Neural cell (in vitro differentiated cells): ENCODE measurements at regions not wholly inside any gene's neighbourhood (a gene's known extent, or its start where the extent isn't known, plus 50 kb on each side); places are given as distances from the start of the nearest gene placed in this dataset.

ENCODE experiments used
- H2AFZ ChIP-seq: fragments of 200-600, 300-800 bp; sonication (generic), shearing (Covaris generic); 2 replicates; pipeline ENCODE4 v1.6.0; 2014; ENCODE audit warnings: low read depth, mild to moderate bottlenecking, antibody characterized with exemption, low read length, moderate library complexity
- H3F3A ChIP-seq: fragments of 200-600 bp; shearing (Covaris generic); 2 replicates; pipeline ENCODE4 v1.6.1; 2016; ENCODE audit warnings: mild to moderate bottlenecking, moderate library complexity, mixed read lengths, antibody characterized with exemption, low read length; ENCODE audit not compliant: insufficient read depth, poor library complexity, severe bottlenecking
- H3K27ac ChIP-seq: fragments of 200-600, 300-800 bp; sonication (generic), shearing (Covaris generic); 2 replicates; pipeline ENCODE4 v1.5.1; 2014; ENCODE audit warnings: mild to moderate bottlenecking, low read length, moderate library complexity
- H3K27me3 ChIP-seq: fragments of 300-800, 200-600 bp; sonication (generic), shearing (Covaris generic); 2 replicates; pipeline ENCODE4 v1.6.0; 2014; ENCODE audit warnings: mild to moderate bottlenecking, low read depth, low read length, moderate library complexity; ENCODE audit not compliant: insufficient read depth
- H3K36me3 ChIP-seq: fragments of 300-800, 200-600 bp; sonication (generic), shearing (Covaris generic); 2 replicates; pipeline ENCODE4 v1.5.1; 2014; ENCODE audit warnings: mild to moderate bottlenecking, antibody characterized with exemption, low read length, moderate library complexity; ENCODE audit not compliant: insufficient read depth
- H3K4me2 ChIP-seq: fragments of 300-800, 200-600 bp; sonication (generic), shearing (Covaris generic); 2 replicates; pipeline ENCODE4 v1.6.0; 2014; ENCODE audit warnings: mild to moderate bottlenecking, low read length
- H3K4me3 ChIP-seq: fragments of 300-800, 200-600 bp; sonication (generic), shearing (Covaris generic); 2 replicates; pipeline ENCODE4 v1.5.1; 2014; ENCODE audit warnings: mild to moderate bottlenecking, low read length, moderate library complexity
- H3K79me2 ChIP-seq: fragments of 200-600 bp; shearing (Covaris generic); replicated peaks from 2 replicates; pipeline ENCODE4 v1.6.0; 2014; ENCODE audit warnings: mild to moderate bottlenecking, low read length, moderate library complexity; ENCODE audit not compliant: insufficient read depth
- H3K9ac ChIP-seq: fragments of 300-800, 200-600 bp; sonication (generic), shearing (Covaris generic); 2 replicates; pipeline ENCODE4 v1.6.1; 2016; ENCODE audit warnings: mild to moderate bottlenecking, low read length, mixed read lengths
- H3K9me2 ChIP-seq: fragments of 200-600 bp; shearing (Covaris generic); 2 replicates; pipeline ENCODE4 v1.6.1; 2016; ENCODE audit warnings: mild to moderate bottlenecking, low read length, mixed read lengths; ENCODE audit not compliant: insufficient read depth
- H3K9me3 ChIP-seq: fragments of 200-600, 300-800 bp; sonication (generic), shearing (Covaris generic); 2 replicates; pipeline ENCODE4 v1.6.1; 2016; ENCODE audit warnings: mild to moderate bottlenecking, mixed run types, low read length, moderate library complexity, mixed read lengths
- H4K20me1 ChIP-seq: fragments of 200-600 bp; shearing (Covaris generic); 2 replicates; pipeline ENCODE4 v1.6.1; 2016; ENCODE audit warnings: mild to moderate bottlenecking, mixed run types; ENCODE audit not compliant: insufficient read depth
- CTCF ChIP-seq: fragments of 450-650 bp; IDR thresholded peaks from 2 replicates; pipeline ENCODE4 v1.5.1; 2014; ENCODE audit warnings: antibody characterized with exemption, mild to moderate bottlenecking, moderate library complexity; ENCODE audit not compliant: poor library complexity, severe bottlenecking
- EP300 ChIP-seq: fragments of 450-650 bp; conservative IDR thresholded peaks from 2 replicates; pipeline ENCODE4 v1.6.1; 2014; ENCODE audit warnings: antibody characterized with exemption, mild to moderate bottlenecking, moderate library complexity; ENCODE audit not compliant: poor library complexity, severe bottlenecking
- EZH2 ChIP-seq: fragments of 200-600, 300-800 bp; shearing (Covaris generic), sonication (generic); IDR thresholded peaks from 2 replicates; pipeline ENCODE4 v1.6.1; 2014; ENCODE audit warnings: antibody characterized with exemption, low read length, borderline replicate concordance, mild to moderate bottlenecking; ENCODE audit not compliant: insufficient read depth, poor library complexity, severe bottlenecking
- MXI1 ChIP-seq: fragments of 450-650 bp; conservative IDR thresholded peaks from 2 replicates; pipeline ENCODE4 v1.6.1; 2014; ENCODE audit warnings: antibody characterized with exemption, mild to moderate bottlenecking; ENCODE audit not compliant: poor library complexity, severe bottlenecking
- POLR2AphosphoS5 ChIP-seq: IDR thresholded peaks from 2 replicates; pipeline ENCODE4 v1.6.1; 2012
- RAD21 ChIP-seq: fragments of 450-650 bp; conservative IDR thresholded peaks from 2 replicates; pipeline ENCODE4 v1.6.1; 2014; ENCODE audit warnings: antibody characterized with exemption, mild to moderate bottlenecking, moderate library complexity
- REST ChIP-seq: IDR thresholded peaks from 2 replicates; pipeline ENCODE4 v1.6.1; 2012; ENCODE audit warnings: borderline replicate concordance
- SMC3 ChIP-seq: fragments of 450-650 bp; conservative IDR thresholded peaks from 2 replicates; pipeline ENCODE4 v1.6.1; 2014; ENCODE audit warnings: antibody characterized with exemption, mild to moderate bottlenecking, moderate library complexity; ENCODE audit not compliant: poor library complexity
- TAF1 ChIP-seq: IDR thresholded peaks from 2 replicates; pipeline ENCODE4 v1.6.1; 2012; ENCODE audit warnings: low read depth

GRCh38 chr2:240358080-240358479, 77.4 kb upstream of the GPC1 start:
- no peak overlapping the region for H3K4me2 ChIP-seq
- H3K36me3 ChIP-seq = no peaks in the 10 kb centered on the region
- H4K20me1 ChIP-seq = no peaks in the 10 kb centered on the region
- H3K9me2 ChIP-seq = no peaks in the 10 kb centered on the region
- H3K27ac ChIP-seq = no peak overlapping the region
- no peaks in the 10 kb centered on the region for H3K79me2 ChIP-seq
- no peak overlapping the region for H3K9ac ChIP-seq
- H3F3A ChIP-seq = no peaks in the 10 kb centered on the region
- H2AFZ ChIP-seq = no peak overlapping the region
- H3K9me3 ChIP-seq = peaks cover 16% of the 10 kb centered on the region
- no peak for TF ChIP-seq POLR2AphosphoS5
- no peak for TF ChIP-seq CTCF
- no peak for TF ChIP-seq MXI1
- no peak for TF ChIP-seq REST
- TF ChIP-seq TAF1 = no peak
- no peak for TF ChIP-seq EZH2
- no peak for TF ChIP-seq RAD21
- no peak for TF ChIP-seq EP300
- TF ChIP-seq SMC3 = no peak
- no peaks in the 10 kb centered on the region for H3K27me3 ChIP-seq
- no peak overlapping the region for H3K4me3 ChIP-seq

- no peak for TF ChIP-seq REST
- TF ChIP-seq CTCF = no peak
- TF ChIP-seq SMC3 = no peak
- TF ChIP-seq RAD21 = no peak
- no peak for TF ChIP-seq EZH2
- no peak for TF ChIP-seq EP300
- no peak for TF ChIP-seq MXI1
- TF ChIP-seq TAF1 = no peak
- no peak for TF ChIP-seq POLR2AphosphoS5
- Histone ChIP-seq H3K9me3 (peaks cover 16% of the 10 kb centered on the region), H3K27me3 (no peaks in the 10 kb centered on the region), H2AFZ (no peak overlapping the region), H3K9ac (no peak overlapping the region), H3K9me2 (no peaks in the 10 kb centered on the region), H3K27ac (no peak overlapping the region), H3K4me2 (no peak overlapping the region), H3K36me3 (no peaks in the 10 kb centered on the region), H4K20me1 (no peaks in the 10 kb centered on the region), H3K4me3 (no peak overlapping the region), H3F3A (no peaks in the 10 kb centered on the region), H3K79me2 (no peaks in the 10 kb centered on the region)
These were observed 76.6 kb upstream of the GPC1 start for GRCh38 chr2:240358821-240359397.
